Testis (tissue), 2 donors: ENCODE measurements at regions not wholly inside any gene's neighbourhood (a gene's known extent, or its start where the extent isn't known, plus 50 kb on each side); places are given as distances from the start of the nearest gene placed in this dataset.

Source experiments
- CTCF ChIP-seq, 3 experiments: fragments of 450-650 bp in 2 of 3; fragments of 200-600 bp in 1 of 3; sonication (generic) in 1 of 3; IDR thresholded peaks; one replicate each; pipeline ENCODE4 v1.5.1; 2016 to 2019; ENCODE audit warnings: antibody characterized with exemption in 3 of 3, mild to moderate bottlenecking in 2 of 3, moderate library complexity in 1 of 3
- POLR2A ChIP-seq: fragments of 450-650 bp; IDR thresholded peaks from one replicate; pipeline ENCODE4 v1.6.1; 2017; ENCODE audit warnings: antibody characterized with exemption, mild to moderate bottlenecking, moderate library complexity

DNA sequence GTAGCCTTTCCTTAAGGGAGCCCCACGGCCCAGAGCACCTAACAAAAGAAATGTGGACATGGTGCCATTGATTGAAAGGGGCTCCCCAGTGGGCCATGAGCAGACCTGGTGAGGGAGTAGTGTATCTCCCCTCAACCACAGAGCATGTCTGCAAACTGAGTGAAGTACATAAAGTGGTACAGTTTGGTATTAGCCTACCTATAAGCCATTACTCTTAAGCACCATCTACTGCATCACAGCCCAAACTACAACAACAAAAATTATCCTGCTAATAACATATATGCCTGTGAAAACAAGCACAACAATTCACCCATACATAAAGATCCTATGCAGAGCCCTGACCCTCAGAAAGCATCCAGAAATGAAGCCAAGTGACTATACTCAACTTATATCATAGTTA, 407.8 kb downstream of the PTPRC start:
- TF ChIP-seq POLR2A: no peak
- TF ChIP-seq CTCF (IDR thresholded peaks at IDR 0.05): no peak
